ENCODE measurements at regions not wholly inside any gene's neighbourhood (a gene's known extent, or its start where the extent isn't known, plus 50 kb on each side); places are given as distances from the start of the nearest gene placed in this dataset.

DNA sequence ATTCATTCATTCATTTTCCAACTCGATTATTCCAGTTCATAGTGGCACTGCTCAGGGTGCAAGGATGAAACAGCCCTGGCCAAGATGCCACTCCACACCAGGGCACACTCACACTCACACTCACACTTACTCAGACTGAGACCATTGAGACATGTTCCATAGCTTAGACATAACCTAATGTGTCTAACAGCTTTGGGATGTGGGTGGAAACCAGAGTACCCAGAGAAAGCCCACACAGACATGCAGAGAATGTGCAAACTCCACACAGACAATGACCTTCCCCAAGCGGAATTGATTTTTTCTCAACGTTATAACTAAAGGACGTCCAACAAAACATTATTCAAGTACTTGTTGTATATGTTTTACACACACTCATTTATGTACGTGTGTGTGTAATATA, 1363.5 kb downstream of the EFNA5 start:
- no peak for TF ChIP-seq EP300 (IDR thresholded peaks at IDR 0.05; ENCODE audit: borderline replicate concordance)
- no peak for TF ChIP-seq ZBTB7A (IDR thresholded peaks at IDR 0.05; ENCODE audit: low read depth)
- TF ChIP-seq, protein P1, sequence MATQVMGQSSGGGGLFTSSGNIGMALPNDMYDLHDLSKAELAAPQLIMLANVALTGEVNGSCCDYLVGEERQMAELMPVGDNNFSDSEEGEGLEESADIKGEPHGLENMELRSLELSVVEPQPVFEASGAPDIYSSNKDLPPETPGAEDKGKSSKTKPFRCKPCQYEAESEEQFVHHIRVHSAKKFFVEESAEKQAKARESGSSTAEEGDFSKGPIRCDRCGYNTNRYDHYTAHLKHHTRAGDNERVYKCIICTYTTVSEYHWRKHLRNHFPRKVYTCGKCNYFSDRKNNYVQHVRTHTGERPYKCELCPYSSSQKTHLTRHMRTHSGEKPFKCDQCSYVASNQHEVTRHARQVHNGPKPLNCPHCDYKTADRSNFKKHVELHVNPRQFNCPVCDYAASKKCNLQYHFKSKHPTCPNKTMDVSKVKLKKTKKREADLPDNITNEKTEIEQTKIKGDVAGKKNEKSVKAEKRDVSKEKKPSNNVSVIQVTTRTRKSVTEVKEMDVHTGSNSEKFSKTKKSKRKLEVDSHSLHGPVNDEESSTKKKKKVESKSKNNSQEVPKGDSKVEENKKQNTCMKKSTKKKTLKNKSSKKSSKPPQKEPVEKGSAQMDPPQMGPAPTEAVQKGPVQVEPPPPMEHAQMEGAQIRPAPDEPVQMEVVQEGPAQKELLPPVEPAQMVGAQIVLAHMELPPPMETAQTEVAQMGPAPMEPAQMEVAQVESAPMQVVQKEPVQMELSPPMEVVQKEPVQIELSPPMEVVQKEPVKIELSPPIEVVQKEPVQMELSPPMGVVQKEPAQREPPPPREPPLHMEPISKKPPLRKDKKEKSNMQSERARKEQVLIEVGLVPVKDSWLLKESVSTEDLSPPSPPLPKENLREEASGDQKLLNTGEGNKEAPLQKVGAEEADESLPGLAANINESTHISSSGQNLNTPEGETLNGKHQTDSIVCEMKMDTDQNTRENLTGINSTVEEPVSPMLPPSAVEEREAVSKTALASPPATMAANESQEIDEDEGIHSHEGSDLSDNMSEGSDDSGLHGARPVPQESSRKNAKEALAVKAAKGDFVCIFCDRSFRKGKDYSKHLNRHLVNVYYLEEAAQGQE (IDR thresholded peaks at IDR 0.05; ENCODE audit: low read depth): no peak
- TF ChIP-seq, protein P2, sequence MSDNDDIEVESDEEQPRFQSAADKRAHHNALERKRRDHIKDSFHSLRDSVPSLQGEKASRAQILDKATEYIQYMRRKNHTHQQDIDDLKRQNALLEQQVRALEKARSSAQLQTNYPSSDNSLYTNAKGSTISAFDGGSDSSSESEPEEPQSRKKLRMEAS (IDR thresholded peaks at IDR 0.05): no peak
- TF ChIP-seq, protein P3, sequence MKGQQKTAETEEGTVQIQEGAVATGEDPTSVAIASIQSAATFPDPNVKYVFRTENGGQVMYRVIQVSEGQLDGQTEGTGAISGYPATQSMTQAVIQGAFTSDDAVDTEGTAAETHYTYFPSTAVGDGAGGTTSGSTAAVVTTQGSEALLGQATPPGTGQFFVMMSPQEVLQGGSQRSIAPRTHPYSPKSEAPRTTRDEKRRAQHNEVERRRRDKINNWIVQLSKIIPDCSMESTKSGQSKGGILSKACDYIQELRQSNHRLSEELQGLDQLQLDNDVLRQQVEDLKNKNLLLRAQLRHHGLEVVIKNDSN (IDR thresholded peaks at IDR 0.05): no peak
- TF ChIP-seq EGR1 (IDR thresholded peaks at IDR 0.05): no peak
